Dendritic cell treated with granulocyte-macrophage colony-stimulating factor and Interleukin-4, amounts not matched to agents 40 ng/mL and 50 ng/mL, for 4 days (primary cell): ENCODE measurements at regions not wholly inside any gene's neighbourhood (a gene's known extent, or its start where the extent isn't known, plus 50 kb on each side); places are given as distances from the start of the nearest gene placed in this dataset.

Experiments used
- H3K27ac Mint-ChIP-seq: one replicate; pipeline ENCODE4 v1.8.0; 2022; ENCODE audit warnings: mild to moderate bottlenecking, mixed read lengths
- H3K27me3 Mint-ChIP-seq: one replicate; pipeline ENCODE4 v1.8.0; 2022; ENCODE audit warnings: mild to moderate bottlenecking, mixed read lengths
- H3K36me3 Mint-ChIP-seq: one replicate; pipeline ENCODE4 v1.8.0; 2022; ENCODE audit warnings: low read depth, mixed read lengths
- H3K4me1 Mint-ChIP-seq: one replicate; pipeline ENCODE4 v1.8.0; 2022; ENCODE audit warnings: low read depth, mixed read lengths
- H3K4me3 Mint-ChIP-seq: one replicate; pipeline ENCODE4 v1.8.0; 2022; ENCODE audit warnings: mild to moderate bottlenecking, moderate library complexity, mixed read lengths
- H3K9me3 Mint-ChIP-seq: one replicate; pipeline ENCODE4 v1.8.0; 2022; ENCODE audit warnings: mixed read lengths
- intact Hi-C: fragments of 100-400 bp; cut with micrococcal nuclease; formaldehyde crosslinking; loops from one replicate; pipeline ENCODE4 v1.15.0; 2022

- Mint-ChIP-seq H3K27me3 (peaks cover 2% of the 10 kb centered on the region), H3K36me3 (no peaks in the 10 kb centered on the region), H3K27ac (no peak overlapping the region), H3K4me1 (no peaks in the 10 kb centered on the region), H3K4me3 (no peak overlapping the region), H3K9me3 (no peaks in the 10 kb centered on the region)
- intact Hi-C loops = no loop called here
Measured at GRCh38 chr17:72433797-72434196, 313.0 kb downstream of the SOX9 start.

- Mint-ChIP-seq H3K27ac (no peak overlapping the region), H3K4me1 (no peaks in the 10 kb centered on the region), H3K27me3 (peaks cover 2% of the 10 kb centered on the region), H3K4me3 (no peak overlapping the region), H3K9me3 (peaks cover 3% of the 10 kb centered on the region), H3K36me3 (no peaks in the 10 kb centered on the region)
- intact Hi-C loops = no loop called here
Measured at GRCh38 chr17:72434581-72434980, 313.8 kb downstream of the SOX9 start.

- intact Hi-C loops = no loop called here
- Mint-ChIP-seq H3K27me3 (peaks cover 2% of the 10 kb centered on the region), H3K4me1 (no peaks in the 10 kb centered on the region), H3K36me3 (no peaks in the 10 kb centered on the region), H3K4me3 (no peak overlapping the region), H3K27ac (no peak overlapping the region), H3K9me3 (peaks cover 8% of the 10 kb centered on the region)
Measured at GRCh38 chr17:72434991-72435618, 314.3 kb downstream of the SOX9 start.

- Mint-ChIP-seq H3K4me3 (no peak overlapping the region), H3K36me3 (no peaks in the 10 kb centered on the region), H3K4me1 (no peaks in the 10 kb centered on the region), H3K27ac (no peak overlapping the region), H3K9me3 (peaks cover 11% of the 10 kb centered on the region), H3K27me3 (no peaks in the 10 kb centered on the region)
- intact Hi-C loops = no loop called here
Measured at GRCh38 chr17:72438783-72439182, 318.0 kb downstream of the SOX9 start.

GRCh38 chr17:72439893-72440502, 319.2 kb downstream of the SOX9 start:
- H3K9me3 Mint-ChIP-seq = peaks cover 11% of the 10 kb centered on the region
- H3K27ac Mint-ChIP-seq = no peak overlapping the region
- no peaks in the 10 kb centered on the region for H3K4me1 Mint-ChIP-seq
- H3K4me3 Mint-ChIP-seq = no peak overlapping the region
- H3K27me3 Mint-ChIP-seq = no peaks in the 10 kb centered on the region
- H3K36me3 Mint-ChIP-seq = no peaks in the 10 kb centered on the region
- intact Hi-C loops = no loop called here

- no peak overlapping the region for H3K27ac Mint-ChIP-seq
- no peaks in the 10 kb centered on the region for H3K27me3 Mint-ChIP-seq
- intact Hi-C loops = no loop called here
- H3K4me3 Mint-ChIP-seq = no peak overlapping the region
- H3K36me3 Mint-ChIP-seq = no peaks in the 10 kb centered on the region
- H3K9me3 Mint-ChIP-seq = peaks cover 11% of the 10 kb centered on the region
- no peaks in the 10 kb centered on the region for H3K4me1 Mint-ChIP-seq
Measured at GRCh38 chr17:72440961-72441360, 320.1 kb downstream of the SOX9 start.

GRCh38 chr17:72441909-72442308, 321.1 kb downstream of the SOX9 start:
- H3K9me3 Mint-ChIP-seq = peaks cover 11% of the 10 kb centered on the region
- intact Hi-C loops = no loop called here
- no peaks in the 10 kb centered on the region for H3K36me3 Mint-ChIP-seq
- no peaks in the 10 kb centered on the region for H3K4me1 Mint-ChIP-seq
- H3K27me3 Mint-ChIP-seq = no peaks in the 10 kb centered on the region
- no peak overlapping the region for H3K4me3 Mint-ChIP-seq
- H3K27ac Mint-ChIP-seq = no peak overlapping the region

GRCh38 chr17:72444517-72445054, 323.8 kb downstream of the SOX9 start:
- no peaks in the 10 kb centered on the region for H3K4me1 Mint-ChIP-seq
- intact Hi-C loops = no loop called here
- H3K9me3 Mint-ChIP-seq = peaks cover 7% of the 10 kb centered on the region

GRCh38 chr17:72445055-72445991, 324.5 kb downstream of the SOX9 start:
- peaks cover under 1% of the 10 kb centered on the region for H3K9me3 Mint-ChIP-seq
- H3K4me3 Mint-ChIP-seq = no peak overlapping the region
- intact Hi-C loops = no loop called here
- H3K4me1 Mint-ChIP-seq = no peaks in the 10 kb centered on the region
- no peaks in the 10 kb centered on the region for H3K36me3 Mint-ChIP-seq
- no peaks in the 10 kb centered on the region for H3K27me3 Mint-ChIP-seq
- no peak overlapping the region for H3K27ac Mint-ChIP-seq

More at GRCh38 chr17:72444517-72445054, 323.8 kb downstream of the SOX9 start:
- no peaks in the 10 kb centered on the region for H3K36me3 Mint-ChIP-seq
- H3K27ac Mint-ChIP-seq = no peak overlapping the region
- H3K4me3 Mint-ChIP-seq = no peak overlapping the region
- no peaks in the 10 kb centered on the region for H3K27me3 Mint-ChIP-seq

- Mint-ChIP-seq H3K4me3 (no peak overlapping the region), H3K9me3 (peaks cover 8% of the 10 kb centered on the region), H3K27me3 (no peaks in the 10 kb centered on the region), H3K27ac (no peak overlapping the region), H3K4me1 (no peaks in the 10 kb centered on the region), H3K36me3 (no peaks in the 10 kb centered on the region)
- intact Hi-C loops = no loop called here
Measured at GRCh38 chr17:72446118-72446517, 325.3 kb downstream of the SOX9 start.

GRCh38 chr17:72446525-72447250, 325.9 kb downstream of the SOX9 start:
- Mint-ChIP-seq H3K27ac (no peak overlapping the region), H3K4me3 (no peak overlapping the region), H3K9me3 (peaks cover 8% of the 10 kb centered on the region), H3K4me1 (no peaks in the 10 kb centered on the region), H3K36me3 (no peaks in the 10 kb centered on the region), H3K27me3 (no peaks in the 10 kb centered on the region)
- intact Hi-C loops = no loop called here

GRCh38 chr17:72447251-72447640, 326.4 kb downstream of the SOX9 start:
- H3K4me1 Mint-ChIP-seq = no peaks in the 10 kb centered on the region
- no peak overlapping the region for H3K4me3 Mint-ChIP-seq
- intact Hi-C loops = no loop called here
- H3K27me3 Mint-ChIP-seq = no peaks in the 10 kb centered on the region
- H3K36me3 Mint-ChIP-seq = no peaks in the 10 kb centered on the region
- peaks cover 8% of the 10 kb centered on the region for H3K9me3 Mint-ChIP-seq
- no peak overlapping the region for H3K27ac Mint-ChIP-seq

- no peaks in the 10 kb centered on the region for H3K27me3 Mint-ChIP-seq
- H3K36me3 Mint-ChIP-seq = no peaks in the 10 kb centered on the region
- H3K4me1 Mint-ChIP-seq = no peaks in the 10 kb centered on the region
- intact Hi-C loops = no loop called here
- no peak overlapping the region for H3K27ac Mint-ChIP-seq
- no peak overlapping the region for H3K4me3 Mint-ChIP-seq
- peaks cover 8% of the 10 kb centered on the region for H3K9me3 Mint-ChIP-seq
Measured at GRCh38 chr17:72448019-72448418, 327.2 kb downstream of the SOX9 start.
